ENCODE measurements at regions not wholly inside any gene's neighbourhood (a gene's known extent, or its start where the extent isn't known, plus 50 kb on each side); places are given as distances from the start of the nearest gene placed in this dataset.
"Not testable (repeated sequence)": the region's sequence is repeated elsewhere in the genome, so short reads cannot be mapped to it uniquely, and the experiment has no call there.

DNA sequence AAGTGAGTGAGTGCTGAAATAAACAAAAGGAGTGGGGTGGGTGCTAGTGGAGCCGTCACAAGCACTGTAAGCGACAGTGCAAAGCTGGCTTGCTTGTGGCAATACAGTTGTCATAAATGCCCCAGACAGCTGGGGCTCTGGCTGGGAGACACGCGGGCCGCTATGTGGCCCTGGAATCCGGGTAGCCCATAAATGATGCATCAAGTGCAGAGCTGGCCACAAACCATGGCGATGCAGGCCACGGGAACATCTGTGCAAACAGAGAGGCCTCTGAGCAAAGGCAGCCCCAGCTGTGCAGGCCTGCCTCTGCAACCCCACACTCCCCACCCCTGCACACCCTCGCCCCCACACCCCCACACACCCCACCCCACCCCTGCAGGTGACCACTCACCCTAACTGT is 349.2 kb upstream of the ID2 start:
- Mint-ChIP-seq H3K9me3 (peaks cover 2% of the 10 kb centered on the region), H3K27me3 (peaks cover 3% of the 10 kb centered on the region), H3K4me1 (ENCODE audit: low read depth) (peaks cover 15% of the 10 kb centered on the region), H3K36me3 (ENCODE audit: low read depth) (no peaks in the 10 kb centered on the region), H3K27ac (no peak overlapping the region), H3K4me3 (no peak overlapping the region)
- ChIA-PET CTCF (interaction anchor here (1.1 kb wide), 2 partner anchors 9 to 17 kb away, joined by 3 read pairs; no protein-coding TSS in a partner anchor), POLR2A (no interaction called here)
- ATAC-seq, result no peak
- DNase-seq, result no peak
- no peak for TF ChIP-seq CTCF (IDR thresholded peaks at IDR 0.05)
- intact Hi-C loops (cut with micrococcal nuclease), result no loop called here

DNA sequence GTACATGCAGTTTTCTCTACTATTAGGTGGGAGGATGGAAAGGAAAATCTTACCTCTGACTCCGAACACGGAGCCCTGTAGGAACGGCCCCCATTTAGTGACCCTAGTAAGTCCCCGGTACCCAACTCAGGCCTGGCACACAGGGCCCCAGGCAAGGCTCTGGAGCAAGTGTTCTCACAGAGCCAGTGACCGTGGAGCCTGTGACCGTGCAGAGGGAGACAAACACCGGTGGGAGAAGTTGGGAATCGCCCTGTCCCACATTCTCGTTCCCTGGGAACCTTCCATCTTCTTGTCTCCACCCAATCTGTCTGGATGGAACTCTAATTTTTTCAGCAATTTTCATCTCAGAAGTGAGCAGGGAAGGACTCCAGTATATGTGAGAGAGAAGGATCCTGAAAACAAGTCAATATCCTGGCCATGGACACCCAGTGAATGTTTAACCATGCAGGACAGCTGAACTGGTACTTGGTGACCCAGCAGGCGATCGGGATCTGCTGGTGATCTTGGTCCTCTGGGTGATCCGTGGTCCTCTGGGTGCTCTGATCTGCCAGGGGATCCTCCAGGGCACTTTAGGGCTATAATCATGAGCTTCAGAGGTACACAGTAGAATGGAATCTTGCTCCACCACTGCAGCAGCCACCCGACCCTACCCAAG is 348.6 kb upstream of the ID2 start:
- Mint-ChIP-seq H3K4me1 (ENCODE audit: low read depth) (peaks cover 19% of the 10 kb centered on the region), H3K9me3 (peaks cover 2% of the 10 kb centered on the region), H3K27ac (no peak overlapping the region), H3K27me3 (peaks cover 3% of the 10 kb centered on the region), H3K4me3 (no peak overlapping the region), H3K36me3 (ENCODE audit: low read depth) (no peaks in the 10 kb centered on the region)
- ChIA-PET POLR2A (no interaction called here), CTCF (interaction anchor here (1.1 kb wide), 2 partner anchors 8 to 17 kb away, joined by 3 read pairs; no protein-coding TSS in a partner anchor)
- TF ChIP-seq CTCF (IDR thresholded peaks at IDR 0.05), result no peak
- intact Hi-C loops (cut with micrococcal nuclease), result no loop called here
- no peak for ATAC-seq
- no peak for DNase-seq

- H3K9me3 Mint-ChIP-seq; DNase-seq; ATAC-seq; H3K27ac Mint-ChIP-seq; intact Hi-C loops (cut with micrococcal nuclease); CTCF ChIA-PET; H3K4me3 Mint-ChIP-seq; POLR2A ChIA-PET; H3K36me3 Mint-ChIP-seq (ENCODE audit: low read depth); H3K27me3 Mint-ChIP-seq: not testable (repeated sequence)
- peaks cover 19% of the 10 kb centered on the region for H3K4me1 Mint-ChIP-seq (ENCODE audit: low read depth)
These were observed 348.0 kb upstream of the ID2 start for GRCh38 chr2:8333832-8334187.

DNA sequence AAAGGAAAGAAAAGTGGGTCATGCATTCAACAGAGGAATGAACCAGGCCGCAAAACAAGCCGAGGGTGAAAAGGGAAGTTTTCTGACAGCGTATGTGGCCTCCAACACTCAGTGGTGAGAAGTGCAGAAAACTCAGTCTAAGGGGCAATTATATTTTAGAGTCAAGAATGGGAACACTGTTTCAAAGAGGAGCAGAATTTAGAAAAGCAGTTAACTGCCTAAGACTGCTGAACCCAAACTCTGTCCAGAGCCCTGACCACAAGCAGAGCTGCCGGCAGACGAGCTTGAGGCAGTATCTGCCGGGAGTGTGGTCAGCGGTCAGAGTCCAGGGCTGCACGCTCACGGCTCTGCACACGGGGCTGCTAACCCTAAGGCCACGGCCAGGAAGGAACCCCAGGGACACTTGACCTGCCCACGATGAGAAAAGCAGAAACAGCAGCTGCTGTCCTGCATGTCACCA is 347.0 kb upstream of the ID2 start:
- Mint-ChIP-seq H3K4me3 (no peak overlapping the region), H3K27ac (no peak overlapping the region), H3K27me3 (peaks cover 3% of the 10 kb centered on the region), H3K9me3 (peaks cover 2% of the 10 kb centered on the region), H3K36me3 (ENCODE audit: low read depth) (no peaks in the 10 kb centered on the region), H3K4me1 (ENCODE audit: low read depth) (peaks cover 16% of the 10 kb centered on the region)
- no peak for DNase-seq
- ChIA-PET CTCF (no interaction called here), POLR2A (no interaction called here)
- TF ChIP-seq CTCF (IDR thresholded peaks at IDR 0.05), result no peak
- no peak for ATAC-seq
- intact Hi-C loops (cut with micrococcal nuclease), result no loop called here

DNA sequence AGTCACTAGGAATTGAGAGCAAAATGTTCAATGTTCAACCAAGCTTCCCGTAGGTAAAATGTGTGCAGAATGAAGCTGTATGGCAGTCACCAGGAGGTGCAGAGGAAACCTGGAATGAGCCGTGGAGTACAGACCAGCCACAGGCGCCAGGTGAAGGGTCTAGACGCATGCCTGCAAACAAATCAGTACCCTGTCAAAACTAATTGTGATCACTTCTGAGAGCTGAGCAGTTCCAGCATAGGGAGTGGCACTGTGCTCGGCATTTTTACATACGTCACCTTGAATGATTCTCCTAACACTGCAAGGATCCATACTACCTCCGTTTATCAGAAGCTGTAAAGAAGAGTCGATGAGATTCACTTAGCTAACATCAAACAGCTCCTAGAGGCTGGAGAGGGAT is 346.1 kb upstream of the ID2 start:
- POLR2A ChIA-PET, result no interaction called here
- Mint-ChIP-seq H3K9me3 (peaks cover 2% of the 10 kb centered on the region), H3K4me1 (ENCODE audit: low read depth) (peaks cover 16% of the 10 kb centered on the region), H3K27me3 (peaks cover 3% of the 10 kb centered on the region), H3K36me3 (ENCODE audit: low read depth) (no peaks in the 10 kb centered on the region), H3K4me3 (no peak overlapping the region), H3K27ac (no peak overlapping the region)
- DNase-seq (no peak), ATAC-seq (no peak)
- CTCF ChIA-PET, result interaction anchor here (0.7 kb wide), 1 partner anchor 358 kb away, joined by 3 read pairs; no protein-coding TSS in a partner anchor
- intact Hi-C loops (cut with micrococcal nuclease), result no loop called here
- no peak for TF ChIP-seq CTCF (IDR thresholded peaks at IDR 0.05)
